B cell (primary cell): ENCODE measurements at regions not wholly inside any gene's neighbourhood (a gene's known extent, or its start where the extent isn't known, plus 50 kb on each side); places are given as distances from the start of the nearest gene placed in this dataset.
A peak's percentile ranks its signal among the peaks of the same experiment; 100 is the strongest.

ENCODE experiments used
- ATAC-seq: fragments of 200-7000 bp; cut with Tn5 transposase; one replicate; pipeline ENCODE4 v1.10.0; 2021; ENCODE audit warnings: low read depth, mild to moderate bottlenecking, moderate number of reproducible peaks, moderate library complexity
- CTCF ChIA-PET: fragments of 350-600 bp; sonication (Branson Sonifier 250); formaldehyde crosslinking; loops from one replicate; lab custom pipeline; 2021; ENCODE audit warnings: antibody characterized with exemption, inconsistent platforms; lab: Charles Lee
- POLR2A ChIA-PET: fragments of 350-600 bp; sonication (Branson Sonifier 250); formaldehyde crosslinking; loops from one replicate; lab custom pipeline; 2021; ENCODE audit warnings: antibody characterized with exemption; lab: Charles Lee
- DNase-seq: peaks from one replicate; pipeline ENCODE4 v3.0.0; 2013
- H2AFZ ChIP-seq: 2 replicates; pipeline ENCODE4 v1.6.1; 2012; ENCODE audit warnings: mild to moderate bottlenecking, low read depth, low read length; ENCODE audit not compliant: insufficient read depth, poor library complexity, severe bottlenecking
- H3K27ac ChIP-seq, 2 donors: 1 replicate in 1 of 2; 2 replicates in 1 of 2; pipeline ENCODE4 v1.5.1; 2012 to 2013; ENCODE audit warnings: low read length in 2 of 2, mild to moderate bottlenecking in 2 of 2, moderate library complexity in 1 of 2
- H3K27me3 ChIP-seq, 4 experiments: fragments of 200-600 bp in 1 of 4; sonication (generic) in 1 of 4; replicated peaks in 1 of 4; 1 replicate in 2 of 4; 2 replicates in 2 of 4; pipeline versions ENCODE4 v1.6.1 to v1.7.0; 2013 to 2016; ENCODE audit warnings: low read length in 3 of 4, mild to moderate bottlenecking in 2 of 4, mixed read lengths in 1 of 4, moderate library complexity in 1 of 4; ENCODE audit not compliant: insufficient read depth in 4 of 4, control insufficient read depth in 3 of 4; ENCODE audit errors: control extremely low read depth in 1 of 4
- H3K36me3 ChIP-seq, 2 experiments: replicated peaks in 1 of 2; 1 replicate in 1 of 2; 2 replicates in 1 of 2; pipeline versions ENCODE4 v1.6.1 to v1.7.1; 2013; ENCODE audit warnings: low read length in 1 of 2; ENCODE audit not compliant: insufficient read depth in 2 of 2, control insufficient read depth in 1 of 2; ENCODE audit errors: control extremely low read depth in 1 of 2, extremely low read depth in 1 of 2
- H3K4me1 ChIP-seq, 2 donors: fragments of 200-600 bp in 1 of 2; sonication (generic) in 1 of 2; 1 replicate in 1 of 2; 2 replicates in 1 of 2; pipeline versions ENCODE4 v1.5.1 to v1.6.1; 2013 to 2017; ENCODE audit warnings: low read length in 2 of 2; ENCODE audit not compliant: control insufficient read depth in 2 of 2, insufficient read depth in 2 of 2
- H3K4me2 ChIP-seq: replicated peaks from 2 replicates; pipeline ENCODE3; 2012; ENCODE audit warnings: mild to moderate bottlenecking, low read depth, low read length; ENCODE audit not compliant: poor library complexity, severe bottlenecking
- H3K4me3 ChIP-seq, 5 experiments: fragments of 200-600 bp in 1 of 5; sonication (generic) in 1 of 5; 1 replicate in 3 of 5; 2 replicates in 2 of 5; pipeline versions ENCODE4 v1.5.1 to v1.7.0; 2011 to 2016; ENCODE audit warnings: low read length in 4 of 5, mild to moderate bottlenecking in 4 of 5, low read depth in 2 of 5, control low read depth in 1 of 5, moderate library complexity in 1 of 5; ENCODE audit not compliant: insufficient read depth in 1 of 5; ENCODE audit errors: control extremely low read depth in 1 of 5, extremely low read depth in 1 of 5
- H3K79me2 ChIP-seq: fragments of 200-600 bp; sonication (generic); one replicate; pipeline ENCODE4 v1.6.0; 2016; ENCODE audit warnings: low read length; ENCODE audit not compliant: control insufficient read depth, insufficient read depth
- H3K9ac ChIP-seq: fragments of 200-600 bp; sonication (generic); 2 replicates; pipeline ENCODE4 v1.6.1; 2017; ENCODE audit warnings: mild to moderate bottlenecking, low read length, moderate library complexity
- H3K9me3 ChIP-seq, 3 donors: one replicate each; pipeline versions ENCODE4 v1.6.1 to v1.7.1; 2013; ENCODE audit warnings: low read length in 2 of 3; ENCODE audit not compliant: control insufficient read depth in 2 of 3, insufficient read depth in 1 of 3; ENCODE audit errors: control extremely low read depth in 1 of 3
- H4K20me1 ChIP-seq: 2 replicates; pipeline ENCODE4 v1.6.0; 2012; ENCODE audit warnings: mild to moderate bottlenecking, low read length; ENCODE audit not compliant: insufficient read depth, control insufficient read depth, poor library complexity, severe bottlenecking
- H3K27ac Mint-ChIP-seq: one replicate; pipeline ENCODE4 v1.8.0; 2021; ENCODE audit warnings: mixed read lengths
- H3K27me3 Mint-ChIP-seq: one replicate; pipeline ENCODE4 v1.8.0; 2021; ENCODE audit warnings: mixed read lengths
- H3K4me1 Mint-ChIP-seq: one replicate; pipeline ENCODE4 v1.8.0; 2021; ENCODE audit warnings: mixed read lengths
- H3K4me3 Mint-ChIP-seq: one replicate; pipeline ENCODE4 v1.8.0; 2021; ENCODE audit warnings: mixed read lengths
- H3K9me3 Mint-ChIP-seq: one replicate; pipeline ENCODE4 v1.8.0; 2022; ENCODE audit warnings: mixed read lengths; ENCODE audit not compliant: insufficient read depth
- EZH2 ChIP-seq: IDR thresholded peaks from 2 replicates; pipeline ENCODE4 v1.6.1; 2012; ENCODE audit warnings: borderline replicate concordance, low read depth, mild to moderate bottlenecking, moderate library complexity, low read length; ENCODE audit not compliant: insufficient read depth, poor library complexity, severe bottlenecking
- WGBS: methylation state at CpG from one replicate; pipeline ENCODE4 v1.1.5; 2013; ENCODE audit warnings: missing lambda C conversion rate; ENCODE audit not compliant: insufficient coverage; 5-methylcytosine and 5-hydroxymethylcytosine counted together
- intact Hi-C: fragments of 100-400 bp; cut with micrococcal nuclease; formaldehyde crosslinking; loops from one replicate; pipeline ENCODE4 v1.10.0; 2022
- TF ChIP-seq, protein P1 (sequence below): fragments of 200-600 bp; IDR thresholded peaks from one replicate; pipeline ENCODE4 v1.8.0; 2022; ENCODE audit warnings: antibody characterized with exemption, mild to moderate bottlenecking

DNA sequence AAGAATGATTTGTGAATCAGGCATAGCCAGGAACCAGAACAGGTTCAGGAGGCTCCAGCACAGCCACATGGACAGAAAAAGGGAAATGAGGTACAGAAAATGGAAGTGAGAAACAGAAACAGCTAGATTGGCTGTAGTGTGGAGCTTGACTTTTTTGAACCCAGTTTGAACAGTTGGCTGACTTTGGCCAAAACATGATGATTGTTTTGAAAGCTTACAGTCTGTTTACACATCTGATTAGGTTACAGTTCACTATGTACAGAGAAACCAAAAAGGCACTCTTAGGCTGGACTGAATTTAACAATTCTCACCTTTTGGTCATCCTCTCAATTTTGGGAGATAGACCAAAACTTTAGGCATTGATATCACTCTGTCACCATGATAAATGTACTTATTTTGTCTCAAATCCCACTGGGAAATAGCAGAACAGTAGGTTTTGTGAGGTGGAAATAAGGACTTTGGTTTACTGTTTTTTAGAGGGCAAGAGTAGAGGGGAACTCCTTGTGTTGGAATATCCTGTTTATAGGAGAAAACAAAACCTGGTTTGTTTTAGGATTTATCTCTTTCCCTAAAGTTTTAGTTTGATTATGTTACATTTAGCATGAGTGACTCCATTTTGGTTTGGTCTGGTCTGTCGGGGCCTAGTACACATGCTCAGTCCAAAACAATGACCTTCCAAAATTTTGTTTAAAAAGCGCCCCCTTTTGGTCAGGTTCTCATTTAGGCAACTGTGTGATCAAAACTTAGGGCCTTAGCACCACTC lies 123.1 kb downstream of the OLIG3 start:
- no peaks in the 10 kb centered on the region for H3K79me2 ChIP-seq

DNA sequence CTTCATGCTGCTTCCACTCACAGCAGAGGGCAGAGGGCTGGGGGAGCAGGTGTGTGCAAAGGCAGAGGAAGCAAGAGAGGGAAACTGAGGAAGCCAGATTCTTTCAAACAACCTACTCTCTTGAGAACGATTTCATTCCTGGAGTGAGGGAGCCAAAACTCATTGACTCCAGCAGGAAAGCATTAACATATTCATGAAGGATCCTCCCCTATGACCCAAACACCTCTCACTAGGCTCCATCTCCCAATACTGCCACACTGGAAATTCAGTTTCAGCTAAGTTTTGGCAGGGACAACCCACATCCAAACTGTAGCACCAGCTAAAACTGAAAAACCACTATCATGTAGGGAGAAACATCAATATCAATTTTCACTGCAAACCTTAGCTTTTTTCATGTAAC lies 125.1 kb downstream of the OLIG3 start:
- no peak for DNase-seq
- no peak overlapping the region for H3K4me3 Mint-ChIP-seq
- POLR2A ChIA-PET, result no interaction called here

More for the DNA sequence above, 123.1 kb downstream of the OLIG3 start:
- H3K4me1 ChIP-seq, result peaks cover 20 to 25% of the 10 kb centered on the region in 2 donors
- Mint-ChIP-seq H3K27me3 (no peaks in the 10 kb centered on the region), H3K27ac (peak overlapping the region; percentile 82), H3K4me3 (peak overlapping the region; percentile 38), H3K4me1 (peaks cover 33% of the 10 kb centered on the region), H3K9me3 (no peaks in the 10 kb centered on the region)
- H3K36me3 ChIP-seq, result no peaks in the 10 kb centered on the region
- H3K9me3 ChIP-seq, result no peaks in the 10 kb centered on the region
- DNase-seq (peak; percentile 52), ATAC-seq (peak; percentile 66)
- H3K27ac ChIP-seq, result peak overlapping the region; percentile 4 to 61
- ChIA-PET POLR2A (no interaction called here), CTCF (interaction anchor here (0.9 to 3.0 kb wide), 2 partner anchors 29 to 57 kb away, joined by 3 to 9 read pairs; no protein-coding TSS in a partner anchor)
- H3K27me3 ChIP-seq, result no peaks in the 10 kb centered on the region
- H3K4me3 ChIP-seq, result peak overlapping the region in 1 of 5 experiments; percentile 16
- H3K9ac ChIP-seq, result peak overlapping the region; percentile 3
- no peak for TF ChIP-seq EZH2
- TF ChIP-seq, protein P1, sequence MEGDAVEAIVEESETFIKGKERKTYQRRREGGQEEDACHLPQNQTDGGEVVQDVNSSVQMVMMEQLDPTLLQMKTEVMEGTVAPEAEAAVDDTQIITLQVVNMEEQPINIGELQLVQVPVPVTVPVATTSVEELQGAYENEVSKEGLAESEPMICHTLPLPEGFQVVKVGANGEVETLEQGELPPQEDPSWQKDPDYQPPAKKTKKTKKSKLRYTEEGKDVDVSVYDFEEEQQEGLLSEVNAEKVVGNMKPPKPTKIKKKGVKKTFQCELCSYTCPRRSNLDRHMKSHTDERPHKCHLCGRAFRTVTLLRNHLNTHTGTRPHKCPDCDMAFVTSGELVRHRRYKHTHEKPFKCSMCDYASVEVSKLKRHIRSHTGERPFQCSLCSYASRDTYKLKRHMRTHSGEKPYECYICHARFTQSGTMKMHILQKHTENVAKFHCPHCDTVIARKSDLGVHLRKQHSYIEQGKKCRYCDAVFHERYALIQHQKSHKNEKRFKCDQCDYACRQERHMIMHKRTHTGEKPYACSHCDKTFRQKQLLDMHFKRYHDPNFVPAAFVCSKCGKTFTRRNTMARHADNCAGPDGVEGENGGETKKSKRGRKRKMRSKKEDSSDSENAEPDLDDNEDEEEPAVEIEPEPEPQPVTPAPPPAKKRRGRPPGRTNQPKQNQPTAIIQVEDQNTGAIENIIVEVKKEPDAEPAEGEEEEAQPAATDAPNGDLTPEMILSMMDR, result no peak
- no CpG with 5 or more reads among the region's 2 CpGs for WGBS
- intact Hi-C loops, result no loop called here
- peak overlapping the region; percentile 44 for H3K4me2 ChIP-seq
- H2AFZ ChIP-seq, result peak overlapping the region; percentile 4
- no peaks in the 10 kb centered on the region for H4K20me1 ChIP-seq

More for the DNA sequence above, 125.1 kb downstream of the OLIG3 start:
- TF ChIP-seq, protein P1, result no peak
- TF ChIP-seq EZH2, result no peak
- Histone ChIP-seq H3K9ac (no peak overlapping the region), H3K79me2 (no peaks in the 10 kb centered on the region), H3K9me3 (no peaks in the 10 kb centered on the region), H3K27me3 (no peaks in the 10 kb centered on the region), H3K27ac (no peak overlapping the region), H3K36me3 (no peaks in the 10 kb centered on the region), H3K4me3 (no peak overlapping the region), H4K20me1 (no peaks in the 10 kb centered on the region), H2AFZ (no peak overlapping the region), H3K4me1 (peaks cover 20 to 25% of the 10 kb centered on the region in 2 donors), H3K4me2 (no peak overlapping the region)
- 50% methylated on average over 1 of the region's 1 CpG for WGBS
- Mint-ChIP-seq H3K4me1 (peaks cover 33% of the 10 kb centered on the region), H3K27me3 (no peaks in the 10 kb centered on the region), H3K27ac (peak overlapping the region; percentile 62), H3K9me3 (no peaks in the 10 kb centered on the region)
- CTCF ChIA-PET, result interaction anchor here (1.1 to 3.0 kb wide), 3 partner anchors 22 to 46 kb away, joined by 3 to 9 read pairs (median 3); no protein-coding TSS in a partner anchor
- intact Hi-C loops, result no loop called here
- ATAC-seq, result no peak
